ENCODE measurements at regions not wholly inside any gene's neighbourhood (a gene's known extent, or its start where the extent isn't known, plus 50 kb on each side); places are given as distances from the start of the nearest gene placed in this dataset.
"Not testable (repeated sequence)": the region's sequence is repeated elsewhere in the genome, so short reads cannot be mapped to it uniquely, and the experiment has no call there.

DNA sequence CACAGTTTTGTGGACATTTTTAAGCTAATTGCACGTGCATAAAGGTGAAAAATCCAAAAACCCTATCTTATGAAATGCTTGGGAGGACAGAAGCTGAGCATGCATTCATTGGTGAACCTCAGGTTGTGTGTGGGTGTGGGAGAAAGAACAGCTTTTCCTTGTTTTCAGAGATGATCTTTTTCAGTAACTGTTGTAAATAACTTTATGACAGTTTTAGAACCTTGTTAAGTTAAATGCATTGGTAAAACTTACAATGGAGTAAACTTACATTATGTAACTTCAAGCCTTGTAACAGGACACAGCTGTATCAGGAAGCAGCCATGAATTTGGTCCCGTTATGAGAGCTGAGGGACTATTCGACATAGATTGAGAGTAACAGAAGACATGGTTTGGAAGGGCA lies 587.4 kb downstream of the GALC start:
- no peaks in the 10 kb centered on the region for H3K36me3 Mint-ChIP-seq (ENCODE audit: low read depth)
- H3K4me3 Mint-ChIP-seq, result no peak overlapping the region
- no peaks in the 10 kb centered on the region for H3K27me3 Mint-ChIP-seq
- DNase-seq (no peak), ATAC-seq (no peak)
- POLR2A ChIA-PET, result no interaction called here
- CTCF ChIA-PET, result no interaction called here
- H3K4me1 Mint-ChIP-seq, result no peaks in the 10 kb centered on the region
- intact Hi-C loops (cut with DNase I, micrococcal nuclease), result no loop called here
- H3K9me3 Mint-ChIP-seq (ENCODE audit: low read depth), result no peaks in the 10 kb centered on the region
- no peak overlapping the region for H3K27ac Mint-ChIP-seq

- ATAC-seq, result no peak
- H3K9me3 Mint-ChIP-seq (ENCODE audit: low read depth), result no peaks in the 10 kb centered on the region
- no peak overlapping the region for H3K27ac Mint-ChIP-seq
- ChIA-PET POLR2A (no interaction called here), CTCF (no interaction called here)
- intact Hi-C loops (cut with DNase I, micrococcal nuclease), result no loop called here
- H3K27me3 Mint-ChIP-seq, result no peaks in the 10 kb centered on the region
- H3K4me1 Mint-ChIP-seq, result no peaks in the 10 kb centered on the region
- no peak for DNase-seq
- H3K36me3 Mint-ChIP-seq (ENCODE audit: low read depth), result no peaks in the 10 kb centered on the region
- no peak overlapping the region for H3K4me3 Mint-ChIP-seq
Observed at GRCh38 chr14:87397499-87397898, 595.5 kb downstream of the GALC start.

DNA sequence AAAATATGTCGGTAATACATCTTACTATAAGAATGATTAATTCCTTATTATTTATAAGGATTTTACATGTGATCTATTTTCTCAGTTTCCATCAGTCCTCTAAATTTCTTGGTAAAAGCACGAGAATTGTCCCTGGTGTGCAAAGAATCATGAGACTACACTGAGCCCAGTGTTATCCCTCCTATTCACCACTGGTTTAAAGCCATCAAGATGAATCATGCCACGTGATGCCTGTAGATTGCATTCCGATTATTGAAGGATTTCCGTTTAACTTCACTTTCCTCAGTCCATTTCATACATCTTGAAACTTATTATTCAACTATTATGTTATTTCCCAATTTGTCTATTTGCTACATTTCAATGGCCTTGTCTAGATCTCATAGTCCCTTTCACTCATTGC lies 601.9 kb downstream of the GALC start:
- Mint-ChIP-seq H3K9me3 (ENCODE audit: low read depth) (no peaks in the 10 kb centered on the region), H3K36me3 (ENCODE audit: low read depth) (no peaks in the 10 kb centered on the region), H3K27ac (no peak overlapping the region), H3K27me3 (no peaks in the 10 kb centered on the region), H3K4me1 (no peaks in the 10 kb centered on the region), H3K4me3 (no peak overlapping the region)
- ChIA-PET CTCF (no interaction called here), POLR2A (no interaction called here)
- intact Hi-C loops (cut with DNase I, micrococcal nuclease), result no loop called here
- DNase-seq (no peak), ATAC-seq (no peak)

DNA sequence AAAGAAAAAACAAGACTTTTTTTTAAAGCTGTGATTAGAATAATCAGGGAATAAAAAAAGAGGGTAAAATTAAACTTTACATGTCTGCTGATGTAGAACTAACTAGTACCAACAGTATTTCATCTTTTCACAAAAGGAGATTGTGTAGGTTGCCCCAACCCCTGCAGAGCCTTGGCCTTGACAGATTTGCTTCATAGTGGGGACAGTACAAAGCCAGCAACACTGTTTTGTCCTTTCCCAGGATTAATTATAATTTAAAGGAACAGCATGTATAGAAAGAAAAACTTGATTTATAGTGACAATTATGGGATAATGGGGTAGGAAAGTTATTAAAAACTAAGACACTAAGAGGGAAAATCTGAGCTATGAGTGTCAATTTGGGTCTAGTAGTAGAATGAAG lies 604.0 kb downstream of the GALC start:
- POLR2A ChIA-PET, result no interaction called here
- H3K36me3 Mint-ChIP-seq (ENCODE audit: low read depth), result no peaks in the 10 kb centered on the region
- CTCF ChIA-PET, result no interaction called here
- no peaks in the 10 kb centered on the region for H3K9me3 Mint-ChIP-seq (ENCODE audit: low read depth)
- no peak overlapping the region for H3K27ac Mint-ChIP-seq
- H3K27me3 Mint-ChIP-seq, result no peaks in the 10 kb centered on the region
- no peak for DNase-seq
- intact Hi-C loops (cut with DNase I, micrococcal nuclease), result no loop called here
- ATAC-seq, result no peak
- no peak overlapping the region for H3K4me3 Mint-ChIP-seq
- H3K4me1 Mint-ChIP-seq, result no peaks in the 10 kb centered on the region

GRCh38 chr14:87387806-87388205 lies 605.2 kb downstream of the GALC start:
- intact Hi-C loops (cut with DNase I, micrococcal nuclease), result no loop called here
- H3K4me3 Mint-ChIP-seq, result no peak overlapping the region
- H3K9me3 Mint-ChIP-seq (ENCODE audit: low read depth), result no peaks in the 10 kb centered on the region
- H3K4me1 Mint-ChIP-seq, result no peaks in the 10 kb centered on the region
- no peak for ATAC-seq
- no peak overlapping the region for H3K27ac Mint-ChIP-seq
- H3K36me3 Mint-ChIP-seq (ENCODE audit: low read depth), result no peaks in the 10 kb centered on the region
- DNase-seq, result no peak
- POLR2A ChIA-PET, result no interaction called here
- CTCF ChIA-PET, result no interaction called here
- no peaks in the 10 kb centered on the region for H3K27me3 Mint-ChIP-seq

- no peak for DNase-seq
- H3K9me3 Mint-ChIP-seq (ENCODE audit: low read depth), result no peaks in the 10 kb centered on the region
- no peaks in the 10 kb centered on the region for H3K4me1 Mint-ChIP-seq
- no peaks in the 10 kb centered on the region for H3K36me3 Mint-ChIP-seq (ENCODE audit: low read depth)
- no peaks in the 10 kb centered on the region for H3K27me3 Mint-ChIP-seq
- ChIA-PET POLR2A (no interaction called here), CTCF (interaction anchor here (0.7 kb wide), 1 partner anchor 27 kb away, joined by 3 read pairs; no protein-coding TSS in a partner anchor)
- ATAC-seq, result no peak
- no peak overlapping the region for H3K27ac Mint-ChIP-seq
- intact Hi-C loops (cut with DNase I, micrococcal nuclease), result no loop called here
- H3K4me3 Mint-ChIP-seq, result no peak overlapping the region
Observed at GRCh38 chr14:87386524-87386923, 606.5 kb downstream of the GALC start.

- ATAC-seq, result no peak
- Mint-ChIP-seq H3K36me3 (ENCODE audit: low read depth) (no peaks in the 10 kb centered on the region), H3K9me3 (ENCODE audit: low read depth) (no peaks in the 10 kb centered on the region), H3K27ac (no peak overlapping the region), H3K4me1 (no peaks in the 10 kb centered on the region), H3K27me3 (no peaks in the 10 kb centered on the region), H3K4me3 (no peak overlapping the region)
- DNase-seq, result no peak
- intact Hi-C loops (cut with DNase I, micrococcal nuclease), result no loop called here
- CTCF ChIA-PET, result no interaction called here
- POLR2A ChIA-PET, result no interaction called here
Observed at GRCh38 chr14:87380054-87380453, 612.9 kb downstream of the GALC start.

GRCh38 chr14:87368751-87369150 lies 624.2 kb downstream of the GALC start:
- intact Hi-C loops (cut with DNase I, micrococcal nuclease), result no loop called here
- Mint-ChIP-seq H3K36me3 (ENCODE audit: low read depth) (no peaks in the 10 kb centered on the region), H3K27ac (no peak overlapping the region), H3K4me1 (no peaks in the 10 kb centered on the region), H3K4me3 (no peak overlapping the region), H3K9me3 (ENCODE audit: low read depth) (peaks cover 3% of the 10 kb centered on the region), H3K27me3 (no peaks in the 10 kb centered on the region)
- no peak for DNase-seq
- ChIA-PET CTCF (no interaction called here), POLR2A (no interaction called here)
- ATAC-seq, result no peak

DNA sequence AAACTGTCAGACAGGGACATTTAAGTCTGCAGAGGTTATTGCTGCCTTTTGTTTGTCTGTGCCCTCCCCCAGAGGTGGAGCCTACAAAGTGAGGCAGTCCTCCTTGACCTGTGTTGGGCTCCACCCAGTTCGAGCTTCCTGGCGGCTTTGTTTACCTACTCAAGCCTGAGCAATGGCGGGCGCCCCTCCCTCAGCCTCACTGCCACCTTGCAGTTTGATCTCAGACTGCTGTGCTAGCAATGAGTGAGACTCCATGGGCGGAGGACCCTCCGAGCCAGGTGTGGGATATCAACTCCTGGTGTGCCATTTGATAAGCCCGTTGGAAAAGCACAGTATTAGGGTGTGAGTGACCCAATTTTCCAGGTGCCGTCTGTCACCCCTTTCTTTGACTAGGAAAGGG lies 632.7 kb downstream of the GALC start:
- POLR2A ChIA-PET; H3K27ac Mint-ChIP-seq; DNase-seq; H3K36me3 Mint-ChIP-seq (ENCODE audit: low read depth); H3K4me3 Mint-ChIP-seq; H3K27me3 Mint-ChIP-seq; intact Hi-C loops (cut with DNase I, micrococcal nuclease); CTCF ChIA-PET; ATAC-seq; H3K4me1 Mint-ChIP-seq: not testable (repeated sequence)
- H3K9me3 Mint-ChIP-seq (ENCODE audit: low read depth), result peaks cover 15% of the 10 kb centered on the region

DNA sequence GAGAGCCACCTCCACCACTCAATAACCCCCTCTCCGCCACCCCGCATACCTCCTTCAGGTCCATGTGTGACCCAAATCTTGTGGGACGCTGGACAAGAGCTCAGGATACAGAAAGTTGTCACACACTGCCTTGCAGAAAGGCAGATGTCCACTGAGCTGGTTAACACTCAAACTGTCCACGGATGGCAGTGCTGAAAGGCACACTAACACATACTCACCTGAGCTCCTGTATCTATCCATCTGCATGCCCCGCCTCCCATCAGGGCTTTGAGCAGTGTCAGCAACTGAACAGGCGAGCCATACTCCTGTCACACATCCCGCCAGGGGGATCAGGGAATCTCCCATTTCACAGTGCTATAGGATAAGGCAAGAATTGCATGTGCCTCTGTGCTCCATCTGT lies 642.0 kb downstream of the GALC start:
- no peaks in the 10 kb centered on the region for H3K36me3 Mint-ChIP-seq (ENCODE audit: low read depth)
- intact Hi-C loops (cut with DNase I, micrococcal nuclease), result no loop called here
- H3K27me3 Mint-ChIP-seq, result no peaks in the 10 kb centered on the region
- no peak overlapping the region for H3K4me3 Mint-ChIP-seq
- ATAC-seq, result no peak
- no peaks in the 10 kb centered on the region for H3K4me1 Mint-ChIP-seq
- DNase-seq, result no peak
- H3K9me3 Mint-ChIP-seq (ENCODE audit: low read depth), result peaks cover 11% of the 10 kb centered on the region
- CTCF ChIA-PET, result no interaction called here
- no peak overlapping the region for H3K27ac Mint-ChIP-seq
- POLR2A ChIA-PET, result no interaction called here

DNA sequence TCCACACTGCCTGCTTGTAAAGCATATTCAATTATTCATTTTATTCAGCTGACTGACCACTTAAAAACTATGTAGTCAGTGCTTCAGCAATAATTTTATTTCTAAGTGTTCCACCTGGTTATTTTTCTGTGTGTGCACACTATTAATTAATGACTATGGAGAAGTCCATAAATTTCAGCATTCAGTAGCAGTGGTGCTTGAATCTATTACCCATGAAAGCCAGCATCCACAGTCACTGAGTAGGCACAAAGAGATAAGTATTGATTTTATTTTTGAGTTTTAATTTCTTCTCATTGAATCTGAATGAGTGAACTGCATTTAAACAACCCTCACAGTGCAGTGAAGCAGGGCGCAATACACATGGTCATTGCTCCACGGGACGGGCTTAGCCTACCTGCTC lies 643.1 kb downstream of the GALC start:
- Mint-ChIP-seq H3K36me3 (ENCODE audit: low read depth) (no peaks in the 10 kb centered on the region), H3K4me3 (no peak overlapping the region), H3K4me1 (no peaks in the 10 kb centered on the region), H3K27ac (no peak overlapping the region), H3K27me3 (no peaks in the 10 kb centered on the region), H3K9me3 (ENCODE audit: low read depth) (peaks cover 9% of the 10 kb centered on the region)
- ChIA-PET POLR2A (no interaction called here), CTCF (no interaction called here)
- no peak for DNase-seq
- ATAC-seq, result no peak
- intact Hi-C loops (cut with DNase I, micrococcal nuclease), result no loop called here

DNA sequence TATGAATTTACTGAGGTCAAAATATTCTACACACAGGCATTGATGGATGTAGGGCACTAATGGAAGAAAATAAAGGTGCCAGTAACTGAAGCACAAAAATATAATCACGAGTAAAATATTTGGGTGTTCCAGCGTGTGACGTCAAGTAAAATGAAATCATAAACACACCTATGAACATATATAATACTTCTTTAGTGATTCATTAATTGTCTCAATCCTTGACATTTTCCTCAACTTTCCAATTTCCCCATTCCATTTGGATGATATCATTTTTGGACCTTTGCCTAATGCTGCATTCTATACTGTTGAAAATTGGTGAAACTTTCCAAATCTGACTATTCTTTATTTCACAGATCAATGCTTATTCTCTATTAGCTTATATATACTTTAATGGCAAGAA lies 649.3 kb downstream of the GALC start:
- DNase-seq (no peak), ATAC-seq (no peak)
- peaks cover 4% of the 10 kb centered on the region for H3K9me3 Mint-ChIP-seq (ENCODE audit: low read depth)
- intact Hi-C loops (cut with DNase I, micrococcal nuclease), result no loop called here
- no peaks in the 10 kb centered on the region for H3K4me1 Mint-ChIP-seq
- CTCF ChIA-PET, result no interaction called here
- no peaks in the 10 kb centered on the region for H3K36me3 Mint-ChIP-seq (ENCODE audit: low read depth)
- no peaks in the 10 kb centered on the region for H3K27me3 Mint-ChIP-seq
- H3K4me3 Mint-ChIP-seq, result no peak overlapping the region
- POLR2A ChIA-PET, result no interaction called here
- H3K27ac Mint-ChIP-seq, result no peak overlapping the region

GRCh38 chr14:87334997-87335685 lies 657.8 kb downstream of the GALC start:
- ATAC-seq, result no peak
- ChIA-PET CTCF (no interaction called here), POLR2A (no interaction called here)
- DNase-seq, result no peak
- intact Hi-C loops (cut with DNase I, micrococcal nuclease), result no loop called here
- Mint-ChIP-seq H3K36me3 (ENCODE audit: low read depth) (no peaks in the 10 kb centered on the region), H3K9me3 (ENCODE audit: low read depth) (no peaks in the 10 kb centered on the region), H3K4me3 (no peak overlapping the region), H3K27me3 (no peaks in the 10 kb centered on the region), H3K4me1 (no peaks in the 10 kb centered on the region), H3K27ac (no peak overlapping the region)
